8988T (cell line): ENCODE measurements at regions not wholly inside any gene's neighbourhood (a gene's known extent, or its start where the extent isn't known, plus 50 kb on each side); places are given as distances from the start of the nearest gene placed in this dataset.
"Not testable (repeated sequence)": the region's sequence is repeated elsewhere in the genome, so short reads cannot be mapped to it uniquely, and the experiment has no call there.

Source experiments
- DNase-seq: peaks from one replicate; pipeline ENCODE4 v3.0.0; 2011

DNA sequence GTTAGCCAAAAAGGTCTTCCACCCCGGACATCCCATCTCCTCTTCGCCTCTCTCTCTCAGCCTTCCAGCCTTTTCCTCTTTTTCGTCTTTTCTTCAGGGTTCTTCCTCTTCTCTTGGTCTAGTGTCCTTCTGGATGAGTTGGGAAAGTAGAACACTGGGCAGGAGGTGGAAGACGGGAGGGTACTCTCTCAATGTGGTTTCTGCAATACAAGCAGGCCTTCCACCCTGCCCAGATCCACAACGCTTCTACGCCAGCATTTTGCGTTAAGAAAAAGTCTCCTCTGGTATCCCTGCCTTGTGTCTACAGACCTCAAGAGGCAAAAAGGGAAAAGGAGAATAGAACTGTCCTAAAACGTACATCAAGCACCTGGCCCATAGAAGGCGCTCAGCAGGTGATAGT lies 587.8 kb downstream of the BNC2 start:
- DNase-seq: no peak

DNA sequence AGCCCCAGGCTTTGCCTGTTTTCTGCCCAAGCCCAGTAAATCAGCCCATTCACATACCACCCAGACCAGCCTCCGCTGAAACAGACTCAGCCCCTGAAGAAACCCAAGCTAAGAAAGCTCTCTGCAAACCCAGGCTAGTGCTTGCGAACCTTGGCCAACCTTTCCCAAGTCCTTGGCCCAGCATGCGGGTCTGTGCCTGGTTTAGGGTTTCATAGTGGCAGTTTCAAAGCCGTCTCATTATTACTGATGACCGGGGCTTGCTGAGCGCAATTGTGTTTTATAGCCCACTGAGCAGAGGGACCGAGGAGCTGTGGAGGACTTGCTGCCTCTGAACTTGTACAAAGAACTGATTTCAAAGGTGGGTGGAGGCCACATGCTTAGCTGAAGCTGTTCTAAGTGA lies 584.3 kb downstream of the BNC2 start:
- no peak for DNase-seq

DNA sequence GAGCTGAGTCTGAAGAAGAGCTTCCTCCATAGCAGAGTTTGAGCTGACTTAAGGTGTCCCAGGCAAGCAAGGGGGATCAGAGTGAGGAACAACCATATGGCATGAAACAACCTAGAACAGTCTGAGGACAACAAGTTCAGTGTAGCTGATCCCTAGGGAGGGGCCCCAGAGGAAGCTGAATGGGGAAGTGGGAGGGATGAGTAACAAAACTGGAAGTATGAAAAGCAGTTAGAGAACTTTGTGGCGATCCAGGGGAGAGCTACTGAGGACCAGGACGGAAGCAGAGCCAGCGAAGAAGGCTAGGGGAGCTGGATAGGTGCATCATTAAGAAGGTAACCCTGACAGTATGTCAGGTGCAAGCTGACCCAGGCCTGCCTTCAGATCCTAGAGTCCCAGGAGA lies 580.8 kb downstream of the BNC2 start:
- DNase-seq: no peak

DNA sequence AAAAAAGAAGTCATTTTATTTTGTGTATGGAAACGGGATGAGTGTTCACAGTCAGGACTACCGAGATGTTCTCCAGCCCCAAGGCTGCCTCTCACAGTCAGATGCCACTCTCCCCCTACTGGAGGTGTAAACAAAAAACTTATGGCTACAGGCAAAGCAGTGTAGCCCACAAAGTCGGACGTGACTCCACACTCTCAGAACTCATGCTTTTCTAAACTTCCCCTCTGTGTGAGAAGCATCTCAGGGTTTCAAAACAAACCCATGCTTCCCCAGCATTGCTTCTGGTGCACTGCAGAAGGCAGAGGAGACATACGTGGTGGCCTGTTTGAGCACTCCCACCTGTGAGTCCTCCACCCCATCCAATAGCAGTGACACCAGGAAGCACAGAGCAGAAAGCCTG lies 580.3 kb downstream of the BNC2 start:
- no peak for DNase-seq

DNA sequence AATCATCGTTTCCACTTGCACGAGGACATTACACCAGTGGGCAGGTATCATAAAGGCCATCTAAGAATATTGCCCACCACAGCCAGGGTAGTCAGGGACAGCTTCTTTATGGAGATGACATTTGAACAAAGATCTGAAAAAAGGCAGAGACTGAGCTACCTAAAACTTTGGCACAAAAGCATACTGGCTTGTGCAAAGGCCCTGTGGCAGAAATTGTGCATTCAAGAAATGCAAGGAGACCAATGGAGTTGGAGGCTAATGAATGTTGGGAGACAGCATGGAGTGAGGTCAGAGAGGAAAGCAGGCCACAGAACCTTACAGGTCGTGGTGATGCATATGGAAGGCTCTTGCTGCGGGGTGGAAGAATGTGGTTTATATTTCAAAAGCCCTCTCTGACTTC lies 578.5 kb downstream of the BNC2 start:
- no peak for DNase-seq

DNA sequence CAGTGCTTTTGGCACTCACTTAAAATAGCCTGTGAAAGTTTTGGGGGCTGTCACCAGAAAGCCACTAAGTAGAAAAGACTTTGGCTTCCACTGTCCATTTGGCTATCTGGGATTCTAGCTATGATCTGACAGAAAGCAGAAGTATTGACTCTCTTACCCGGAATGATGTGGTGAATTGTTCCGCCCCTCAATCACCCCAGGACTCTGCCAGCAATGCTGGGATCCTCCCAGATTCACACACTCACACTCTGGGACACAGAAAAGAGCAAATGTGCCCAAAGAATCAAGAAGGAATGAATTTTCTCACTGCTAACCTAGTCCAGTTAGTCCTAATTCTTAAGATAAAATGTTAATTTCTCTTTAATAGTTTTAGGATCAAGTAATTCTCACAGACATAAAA lies 576.9 kb downstream of the BNC2 start:
- DNase-seq: no peak

DNA sequence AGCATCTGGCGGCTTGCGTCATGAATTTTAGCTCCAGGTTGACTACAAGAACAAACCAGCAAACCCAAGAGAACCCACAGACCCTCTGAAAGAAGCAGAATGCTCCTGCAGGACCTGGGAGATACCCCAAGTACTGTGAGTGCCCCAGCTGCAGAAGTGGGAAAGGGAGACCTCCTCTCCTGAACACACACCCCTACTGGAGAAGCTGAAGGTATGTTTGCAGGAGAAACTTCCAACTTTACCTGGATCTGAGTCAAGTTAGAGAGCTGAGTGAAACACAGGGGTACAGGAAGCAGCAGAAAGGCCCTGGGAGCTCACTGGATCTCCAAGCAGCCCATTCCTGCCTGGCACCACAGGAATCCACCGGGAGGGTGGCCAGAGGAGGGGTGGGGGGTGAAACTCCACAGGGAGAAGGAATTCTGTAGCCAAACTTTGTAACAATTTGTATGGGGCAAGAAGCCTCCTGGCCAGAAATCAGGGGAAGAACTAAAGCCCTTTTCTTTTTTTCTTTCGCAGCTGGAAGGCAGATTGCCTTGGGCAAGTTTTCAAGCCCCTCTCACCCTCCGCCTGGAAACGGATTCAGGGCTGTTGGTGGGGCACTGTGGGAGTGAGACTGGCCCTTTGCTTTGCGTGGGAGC lies 576.2 kb downstream of the BNC2 start:
- DNase-seq: no peak

DNA sequence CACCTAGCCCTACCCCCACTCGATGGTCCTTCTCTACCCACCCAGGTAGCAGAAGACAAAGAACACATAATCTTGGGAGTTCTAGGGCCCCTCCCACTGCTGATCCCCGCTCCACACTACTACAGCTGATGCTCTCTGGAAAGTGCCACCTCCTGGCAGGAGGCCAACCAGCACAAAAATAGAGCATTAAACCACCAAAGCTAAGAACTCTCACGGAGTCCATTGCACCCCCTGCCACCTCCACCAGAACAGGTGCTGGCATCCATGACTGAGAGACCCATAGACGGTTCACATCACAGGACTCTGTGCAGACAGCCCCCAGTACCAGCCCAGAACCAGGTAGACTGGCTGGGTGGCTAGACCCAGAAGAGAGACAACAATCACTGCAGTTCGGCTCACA lies 575.5 kb downstream of the BNC2 start:
- DNase-seq: not testable (repeated sequence)

DNA sequence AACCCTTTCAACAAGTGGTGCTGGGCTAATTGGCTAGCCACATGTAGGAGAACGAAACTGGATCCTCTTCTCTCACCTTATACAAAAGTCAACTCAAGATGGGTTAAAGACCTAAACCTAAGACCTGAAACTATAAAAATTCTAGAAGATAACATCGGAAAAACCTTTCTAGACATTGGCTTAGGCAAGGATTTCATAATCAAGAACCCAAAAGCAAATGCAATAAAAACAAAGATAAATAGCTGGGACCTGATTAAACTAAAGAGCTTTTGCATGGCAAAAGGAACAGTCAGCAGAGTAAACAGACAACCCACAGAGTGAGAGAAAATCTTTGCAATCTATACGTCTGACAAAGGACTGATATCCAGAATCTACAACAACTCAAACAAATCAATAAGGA lies 571.1 kb downstream of the BNC2 start:
- DNase-seq: not testable (repeated sequence)

DNA sequence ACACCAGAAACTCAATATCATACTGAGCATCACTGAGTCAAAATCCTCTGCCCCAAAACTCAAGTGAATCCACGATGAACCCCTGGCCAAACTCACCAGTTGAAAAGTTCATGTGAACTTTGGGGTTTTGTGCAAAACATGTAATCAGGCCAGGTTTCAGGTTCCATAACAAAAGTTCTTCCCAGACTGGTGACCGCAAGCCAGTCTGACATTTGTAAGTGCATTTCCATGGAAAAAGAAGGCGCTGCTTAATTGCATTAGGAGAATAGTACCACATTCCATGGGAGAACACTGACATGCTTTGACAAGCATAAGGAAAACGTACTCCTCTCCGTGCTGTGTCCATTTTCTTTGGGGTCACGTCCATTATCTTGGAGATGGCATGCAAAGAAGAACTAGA lies 567.0 kb downstream of the BNC2 start:
- DNase-seq: no peak

DNA sequence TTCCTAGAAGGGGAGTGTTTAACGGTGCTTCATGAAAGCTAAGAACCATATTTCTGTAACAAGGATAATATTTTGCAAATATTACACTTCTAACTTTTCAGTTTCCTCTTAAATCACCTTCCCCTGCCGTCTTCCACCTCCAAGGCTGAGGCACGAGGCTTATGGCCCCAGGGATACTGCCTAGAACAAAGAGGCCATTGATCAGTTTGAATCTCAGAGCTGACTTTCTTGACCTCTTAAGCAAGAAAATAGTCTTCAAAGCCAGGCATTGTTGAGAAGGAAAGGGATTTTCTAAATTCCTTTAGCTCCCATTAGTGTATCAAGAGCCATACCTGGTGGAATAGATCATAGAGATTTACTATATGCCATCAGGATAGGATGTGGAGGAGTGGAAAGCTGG lies 566.2 kb downstream of the BNC2 start:
- no peak for DNase-seq

DNA sequence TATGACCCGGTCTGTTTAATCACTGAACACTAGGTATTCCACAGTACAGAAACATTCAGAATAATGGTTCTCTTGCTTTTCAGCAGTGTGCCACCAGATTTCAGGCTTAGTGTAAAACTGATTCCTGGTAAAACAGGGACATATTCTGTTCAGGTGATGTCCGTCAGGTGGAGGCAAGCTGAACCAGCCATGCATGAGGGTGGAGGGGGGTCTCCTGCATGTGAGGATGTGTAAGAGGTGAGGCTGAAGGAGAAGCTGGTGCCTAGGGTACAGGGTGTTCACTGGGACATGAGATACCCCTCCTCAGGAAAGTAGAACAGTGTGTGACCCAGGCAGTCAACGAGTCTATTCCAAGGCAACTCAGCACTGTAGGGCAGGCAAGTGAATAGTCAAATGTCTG lies 563.9 kb downstream of the BNC2 start:
- no peak for DNase-seq

DNA sequence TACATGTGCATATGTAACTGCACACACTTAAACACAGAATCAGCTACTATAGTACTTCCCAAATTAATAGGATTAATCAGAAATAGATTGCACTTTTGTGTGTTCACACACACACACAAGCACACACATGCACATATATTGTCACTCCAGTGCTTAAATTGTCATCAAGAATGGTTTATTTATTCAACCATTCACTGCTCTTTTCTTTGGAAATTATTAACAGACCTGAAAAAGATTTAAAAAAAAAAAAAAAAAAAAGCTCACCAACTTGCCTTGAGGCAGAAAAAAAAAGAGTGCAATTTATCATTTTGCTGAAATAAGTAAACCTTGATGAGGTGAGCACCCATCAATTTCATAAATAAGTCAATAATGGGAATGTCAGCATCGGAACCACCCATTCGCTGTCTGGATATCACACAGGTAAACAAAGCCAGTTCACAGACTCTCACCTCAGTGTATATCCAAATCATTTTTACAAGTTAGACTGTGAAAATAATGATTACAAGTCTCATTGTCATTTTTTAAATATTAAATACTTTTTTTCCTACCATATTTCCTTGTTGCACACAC lies 562.8 kb downstream of the BNC2 start:
- DNase-seq: no peak

DNA sequence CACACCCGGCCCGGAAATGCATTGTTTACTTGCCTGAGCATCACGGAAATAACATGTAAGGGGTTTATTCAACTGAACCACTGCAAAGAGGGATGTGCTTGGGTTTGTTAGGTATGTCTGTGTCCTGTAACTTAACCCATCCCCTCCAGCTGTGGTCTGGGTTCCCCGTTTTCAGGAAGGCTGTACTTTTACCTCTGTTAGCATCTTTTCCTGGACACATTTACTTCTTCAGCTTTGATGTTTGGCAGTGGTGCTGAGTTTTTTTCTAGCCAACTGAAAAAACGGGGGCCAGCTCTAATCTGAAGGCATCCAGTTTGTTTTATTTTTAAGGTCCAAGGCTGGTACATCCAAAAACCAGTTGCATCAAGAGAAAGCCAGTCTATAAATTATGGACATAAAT lies 561.8 kb downstream of the BNC2 start:
- no peak for DNase-seq

DNA sequence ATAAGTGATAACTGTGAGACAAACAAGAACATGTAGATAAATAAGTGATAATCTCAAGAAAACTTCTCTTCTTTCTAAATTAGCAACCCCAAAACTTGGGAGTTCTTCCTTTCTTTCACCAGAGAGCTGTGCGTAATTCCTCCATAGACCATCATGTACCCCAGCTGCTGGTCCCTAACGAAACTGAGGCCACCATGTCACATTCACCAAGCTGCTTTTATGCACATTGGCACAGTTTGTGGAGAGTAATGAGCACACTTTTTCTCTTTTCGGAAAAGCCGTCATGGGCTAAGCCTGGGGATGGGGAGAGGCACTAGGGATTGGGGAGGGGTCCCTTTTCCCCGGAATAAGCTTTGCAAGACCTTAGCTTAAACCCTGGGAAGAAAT lies 561.4 kb downstream of the BNC2 start:
- no peak for DNase-seq

DNA sequence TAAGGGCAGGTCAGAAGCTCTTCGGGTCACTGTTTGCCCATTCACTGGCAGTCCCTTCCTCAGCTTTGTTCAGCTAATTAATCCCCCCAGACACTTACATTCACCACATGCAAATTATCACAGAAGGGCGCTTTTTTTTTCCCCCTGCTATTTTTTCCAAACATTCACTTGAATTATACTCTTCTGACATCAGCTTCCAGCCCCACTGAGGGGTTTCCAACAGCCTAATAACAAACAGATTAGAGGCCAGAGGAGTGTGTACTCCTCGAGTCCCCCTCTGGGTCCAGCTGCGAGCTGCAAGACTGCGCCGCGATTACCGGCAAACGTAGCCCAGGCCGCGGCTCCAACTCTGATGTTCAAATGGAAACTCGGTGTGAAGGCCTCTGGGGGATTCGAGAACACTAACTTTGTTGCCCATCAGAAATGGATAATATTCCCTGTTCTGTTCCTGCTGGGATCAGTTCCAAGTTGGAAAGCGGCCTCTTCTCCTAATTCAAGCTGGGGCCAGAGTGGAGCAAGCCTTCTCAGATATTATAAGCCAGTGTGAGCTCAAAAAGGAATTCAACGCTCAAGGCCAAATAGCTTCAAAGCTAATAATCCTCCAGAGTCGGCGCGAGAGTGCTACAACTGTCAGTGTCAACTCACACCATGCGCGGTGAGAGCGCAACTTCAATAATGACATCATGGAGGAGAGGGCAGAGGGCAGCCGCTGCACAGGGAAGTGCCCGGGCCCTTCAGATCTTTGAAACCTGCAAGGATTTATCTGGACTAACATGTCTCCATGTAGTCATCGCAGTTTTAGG lies 560.8 kb downstream of the BNC2 start:
- DNase-seq: no peak

DNA sequence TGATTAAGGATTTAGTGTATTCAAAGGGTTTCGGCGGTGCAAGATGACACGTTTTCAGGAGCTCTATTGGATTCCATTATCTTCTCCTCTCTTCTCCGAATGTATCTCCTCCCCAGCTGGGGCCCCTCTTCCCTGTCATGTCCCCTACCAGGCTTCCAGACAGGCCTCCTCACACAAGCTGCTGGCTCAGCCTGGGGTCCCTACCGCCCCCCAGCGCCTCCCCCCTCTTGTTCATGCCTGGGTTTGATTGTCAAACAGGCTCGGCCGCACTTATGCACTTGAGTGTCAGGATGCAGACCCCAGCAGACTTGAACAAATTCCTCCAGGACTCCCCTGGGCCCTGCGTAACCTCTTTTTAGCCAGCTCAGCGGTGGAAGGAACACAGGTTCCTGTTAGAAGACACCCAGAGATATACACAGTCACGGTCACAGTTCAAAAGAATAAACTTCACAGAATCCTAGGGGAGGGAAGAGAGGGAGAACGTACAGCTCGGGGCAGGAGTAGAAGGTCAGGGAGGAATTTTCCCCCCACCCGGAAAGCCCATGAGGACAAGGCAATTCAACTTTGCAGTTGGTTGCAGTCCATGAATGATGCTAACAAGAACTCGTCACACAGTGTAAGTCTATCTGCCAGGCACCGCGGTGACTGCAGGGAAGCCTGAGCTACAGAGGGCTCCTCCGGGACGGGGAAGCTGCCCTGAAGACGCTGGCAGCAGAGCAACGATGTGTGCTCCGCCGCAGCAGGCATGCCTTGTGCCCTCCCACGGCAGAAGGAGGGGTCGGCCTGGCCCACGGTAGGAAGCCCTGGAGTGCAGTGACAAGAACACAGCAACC lies 560.0 kb downstream of the BNC2 start:
- DNase-seq: no peak

DNA sequence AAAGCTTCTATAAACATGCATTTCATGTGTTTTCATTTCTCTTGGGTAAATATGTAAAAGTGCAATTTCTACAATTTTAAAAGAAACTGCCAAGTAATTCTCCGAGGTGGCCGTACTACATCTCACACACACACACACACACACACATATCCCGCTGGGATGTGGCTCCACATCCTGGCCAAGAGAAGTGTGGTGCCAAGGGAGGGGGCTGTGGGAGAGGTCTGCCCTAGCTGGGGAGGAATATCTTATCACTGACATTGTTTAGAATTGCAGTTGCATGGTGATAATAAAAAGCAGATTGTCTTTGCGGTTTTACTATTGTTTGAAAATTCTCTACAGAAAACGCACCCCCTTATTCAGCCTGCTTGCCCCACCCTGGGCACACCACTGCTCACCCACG lies 558.4 kb downstream of the BNC2 start:
- no peak for DNase-seq

DNA sequence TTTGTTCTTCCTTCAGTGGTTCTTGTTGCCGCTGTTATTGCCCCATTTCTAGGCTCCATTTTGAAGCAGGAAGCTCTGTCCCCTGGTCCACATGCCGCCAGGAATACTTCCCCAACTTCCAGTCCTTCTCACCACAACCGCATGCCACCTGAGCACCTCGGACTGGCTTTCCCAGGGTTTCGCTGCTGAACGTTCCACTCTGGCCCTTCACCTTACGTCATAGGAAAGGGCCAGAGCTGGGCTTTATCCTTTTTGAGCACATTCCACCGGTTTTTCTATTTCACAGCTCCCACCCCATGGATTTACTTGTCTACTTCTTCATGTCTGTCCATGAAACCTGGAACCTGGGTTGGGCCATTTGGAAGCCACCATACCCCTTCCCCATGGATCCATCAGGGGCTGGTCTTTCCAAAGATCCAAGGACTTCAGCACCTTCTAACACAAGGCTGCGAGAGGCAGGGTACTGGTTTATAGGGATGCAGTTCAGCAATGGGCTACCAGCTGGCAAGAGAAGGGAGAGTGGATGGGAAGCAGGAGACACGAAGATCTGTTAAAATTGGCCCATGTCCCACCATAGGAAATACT lies 557.4 kb downstream of the BNC2 start:
- no peak for DNase-seq

DNA sequence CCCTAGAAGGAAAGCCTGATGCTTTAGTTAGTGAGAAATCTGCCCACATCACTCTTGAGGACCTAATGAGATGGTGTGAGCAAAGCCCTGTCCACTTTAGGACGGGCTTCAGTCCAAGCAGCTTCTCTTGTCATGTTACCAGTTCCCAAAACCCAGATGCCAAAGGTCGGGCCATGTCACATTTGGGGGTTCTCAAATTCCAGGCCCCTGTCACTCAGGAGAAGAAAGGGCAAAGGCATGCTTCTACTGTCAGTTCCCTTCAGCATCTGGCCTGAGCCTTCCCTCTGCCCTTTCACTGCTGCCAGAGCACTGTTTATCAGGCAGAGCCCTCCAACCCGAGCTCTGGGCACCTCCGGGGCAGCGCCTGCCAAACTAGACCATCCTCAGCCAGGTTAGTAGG lies 556.0 kb downstream of the BNC2 start:
- DNase-seq: no peak

DNA sequence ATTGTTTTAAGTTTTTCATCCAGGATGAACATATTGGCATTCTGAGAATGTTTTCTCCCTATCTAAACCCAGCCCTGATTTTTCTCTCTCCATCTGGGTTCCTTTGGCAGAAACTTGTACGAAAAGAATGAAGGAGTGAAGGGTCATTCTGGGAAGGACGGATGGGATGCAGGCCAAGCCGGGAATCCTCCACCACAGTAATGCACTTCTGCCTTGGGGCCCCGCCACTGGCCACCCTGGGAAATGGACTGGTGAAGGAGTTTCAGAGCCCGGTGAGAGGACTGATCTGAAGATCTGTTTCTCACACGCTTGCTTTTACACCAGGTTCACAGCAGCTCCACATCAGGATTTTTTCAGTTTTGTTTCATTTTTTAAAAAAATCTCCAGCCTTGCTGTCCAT lies 554.8 kb downstream of the BNC2 start:
- no peak for DNase-seq

DNA sequence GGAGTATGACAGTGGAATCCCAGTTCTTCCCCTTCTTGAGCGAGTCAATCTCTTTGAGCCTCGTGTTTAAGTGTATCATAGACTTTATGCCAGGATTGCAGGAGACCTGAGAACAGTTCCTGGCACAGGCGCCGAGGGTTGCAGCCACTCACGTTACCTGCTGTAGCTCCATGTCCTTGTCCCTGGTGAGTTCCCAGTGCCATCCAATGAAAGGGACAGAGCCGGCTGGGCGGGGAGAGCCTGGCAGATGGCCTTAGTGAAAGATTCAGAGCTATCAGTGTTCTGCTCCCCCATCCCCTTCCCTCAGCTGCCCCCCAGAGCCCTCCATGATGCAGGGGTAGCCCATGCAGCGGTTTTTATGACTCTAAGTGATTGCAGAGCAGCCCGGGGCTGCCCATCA lies 554.0 kb downstream of the BNC2 start:
- DNase-seq: no peak
